Esophagus squamous epithelium (tissue), 4 donors: ENCODE measurements at regions not wholly inside any gene's neighbourhood (a gene's known extent, or its start where the extent isn't known, plus 50 kb on each side); places are given as distances from the start of the nearest gene placed in this dataset.

ENCODE experiments used
- CTCF ChIP-seq, 6 experiments: fragments of 450-650 bp in 4 of 6; fragments of 200-600 bp in 2 of 6; sonication (generic) in 2 of 6; IDR thresholded peaks; one replicate each; pipeline ENCODE4 v1.5.1; 2016 to 2019; ENCODE audit warnings: antibody characterized with exemption in 6 of 6, mild to moderate bottlenecking in 4 of 6, moderate library complexity in 4 of 6
- POLR2A ChIP-seq, 4 donors: fragments of 450-650 bp; IDR thresholded peaks; one replicate each; pipeline ENCODE4 v1.6.1; 2017; ENCODE audit warnings: antibody characterized with exemption in 4 of 4, mild to moderate bottlenecking in 4 of 4, moderate library complexity in 3 of 4

- TF ChIP-seq CTCF (IDR thresholded peaks at IDR 0.05) (no peak), POLR2A (IDR thresholded peaks at IDR 0.05) (no peak)
Observed at GRCh38 chr4:1466034-1466862, 60.0 kb upstream of the NKX1-1 start.
